A549 (cell line): ENCODE measurements at regions not wholly inside any gene's neighbourhood (a gene's known extent, or its start where the extent isn't known, plus 50 kb on each side); places are given as distances from the start of the nearest gene placed in this dataset.

Experiments
- EHMT2 ChIP-seq: fragments of 200-600 bp; sonication (generic); IDR thresholded peaks from 2 replicates; pipeline ENCODE4 v1.6.1; 2016; ENCODE audit warnings: antibody characterized with exemption, low read depth, mild to moderate bottlenecking, moderate library complexity
- EP300 ChIP-seq, 2 experiments: fragments of >200 bp; sonication (Bioruptor Twin); formaldehyde crosslinking; IDR thresholded peaks; 2 replicates in 1 of 2; 3 replicates in 1 of 2; pipeline ENCODE4 v1.6.1; 2016 to 2017
- JUNB ChIP-seq: fragments of >200 bp; sonication (Bioruptor Twin); formaldehyde crosslinking; IDR thresholded peaks from 2 replicates; pipeline ENCODE4 v1.6.1; 2016
- KDM1A ChIP-seq: fragments of 200-600 bp; sonication (generic); IDR thresholded peaks from 2 replicates; pipeline ENCODE4 v1.6.1; 2016; ENCODE audit warnings: low read depth, mild to moderate bottlenecking
- MAX ChIP-seq: IDR thresholded peaks from 2 replicates; pipeline ENCODE4 v1.6.1; 2012
- MYC ChIP-seq: IDR thresholded peaks from 2 replicates; pipeline ENCODE4 v1.6.1; 2012; ENCODE audit warnings: mild to moderate bottlenecking, inconsistent platforms, low read length, improper control_type of control experiment, borderline replicate concordance
- PBX3 ChIP-seq: IDR thresholded peaks from 2 replicates; pipeline ENCODE4 v1.6.1; 2012
- RAD21 ChIP-seq, 2 experiments: fragments of >200 bp in 1 of 2; sonication (Bioruptor Twin) in 1 of 2; formaldehyde crosslinking in 1 of 2; IDR thresholded peaks in 1 of 2; conservative IDR thresholded peaks in 1 of 2; 2 replicates in 1 of 2; 3 replicates in 1 of 2; pipeline ENCODE4 v1.6.1; 2012 to 2018; ENCODE audit warnings: inconsistent platforms in 1 of 2
- TF ChIP-seq, protein P1 (sequence below): fragments of >200 bp; sonication (Bioruptor Twin); formaldehyde crosslinking; IDR thresholded peaks from 3 replicates; pipeline ENCODE4 v1.5.1; 2016

DNA sequence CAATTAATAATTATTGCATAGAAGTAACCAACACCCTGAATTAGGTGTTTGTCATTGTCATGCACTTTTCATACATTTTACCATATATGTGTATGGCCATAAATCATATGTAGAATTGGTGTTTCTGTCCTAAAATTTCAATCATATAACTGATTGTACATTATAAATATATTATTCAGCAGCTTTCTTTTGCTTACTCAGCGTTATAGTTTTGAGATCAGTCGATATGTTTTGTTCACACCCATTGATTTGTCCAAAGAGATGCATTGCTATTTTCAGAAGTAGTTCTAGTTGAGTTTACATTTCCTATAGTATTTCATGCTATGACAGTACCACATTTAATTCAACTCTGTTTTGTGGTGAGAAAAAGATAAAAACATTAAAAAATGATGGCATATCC lies 50.5 kb upstream of the PARP4 start:
- TF ChIP-seq KDM1A (no peak), JUNB (no peak), EHMT2 (no peak), PBX3 (no peak), EP300 (IDR thresholded peaks at IDR 0.05) (no peak), MAX (no peak), MYC (no peak), RAD21 (conservative IDR thresholded peaks at IDR 0.05 in 1 of 2, IDR thresholded peaks at IDR 0.05 in 1 of 2) (no peak)
- TF ChIP-seq, protein P1, sequence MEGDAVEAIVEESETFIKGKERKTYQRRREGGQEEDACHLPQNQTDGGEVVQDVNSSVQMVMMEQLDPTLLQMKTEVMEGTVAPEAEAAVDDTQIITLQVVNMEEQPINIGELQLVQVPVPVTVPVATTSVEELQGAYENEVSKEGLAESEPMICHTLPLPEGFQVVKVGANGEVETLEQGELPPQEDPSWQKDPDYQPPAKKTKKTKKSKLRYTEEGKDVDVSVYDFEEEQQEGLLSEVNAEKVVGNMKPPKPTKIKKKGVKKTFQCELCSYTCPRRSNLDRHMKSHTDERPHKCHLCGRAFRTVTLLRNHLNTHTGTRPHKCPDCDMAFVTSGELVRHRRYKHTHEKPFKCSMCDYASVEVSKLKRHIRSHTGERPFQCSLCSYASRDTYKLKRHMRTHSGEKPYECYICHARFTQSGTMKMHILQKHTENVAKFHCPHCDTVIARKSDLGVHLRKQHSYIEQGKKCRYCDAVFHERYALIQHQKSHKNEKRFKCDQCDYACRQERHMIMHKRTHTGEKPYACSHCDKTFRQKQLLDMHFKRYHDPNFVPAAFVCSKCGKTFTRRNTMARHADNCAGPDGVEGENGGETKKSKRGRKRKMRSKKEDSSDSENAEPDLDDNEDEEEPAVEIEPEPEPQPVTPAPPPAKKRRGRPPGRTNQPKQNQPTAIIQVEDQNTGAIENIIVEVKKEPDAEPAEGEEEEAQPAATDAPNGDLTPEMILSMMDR: no peak
